Neural progenitor cell (in vitro differentiated cells): ENCODE measurements at regions not wholly inside any gene's neighbourhood (a gene's known extent, or its start where the extent isn't known, plus 50 kb on each side); places are given as distances from the start of the nearest gene placed in this dataset.

Experiments used
- CTCF ChIP-seq: fragments of 200-600 bp; sonication (generic); IDR thresholded peaks from 2 replicates; pipeline ENCODE4 v1.5.1; 2017; ENCODE audit warnings: antibody characterized with exemption, mild to moderate bottlenecking
- EZH2 ChIP-seq: fragments of 200-600 bp; sonication (generic); IDR thresholded peaks from 2 replicates; pipeline ENCODE4 v1.6.1; 2017; ENCODE audit warnings: antibody characterized with exemption, mild to moderate bottlenecking, moderate library complexity
- EZH2phosphoT487 ChIP-seq: fragments of 200-600 bp; sonication (generic); IDR thresholded peaks from 2 replicates; pipeline ENCODE4 v1.6.1; 2017; ENCODE audit warnings: antibody characterized with exemption

- TF ChIP-seq CTCF (no peak), EZH2 (no peak), EZH2phosphoT487 (no peak)
These were observed 475.0 kb downstream of the TUSC7 start for GRCh38 chr3:117184574-117184973.
